Gastrocnemius medialis (tissue), 4 donors: ENCODE measurements at regions not wholly inside any gene's neighbourhood (a gene's known extent, or its start where the extent isn't known, plus 50 kb on each side); places are given as distances from the start of the nearest gene placed in this dataset.

Experiments used
- ATAC-seq, 2 donors: fragments of 150-250 bp; one replicate each; pipeline ENCODE4 v1.9.1; 2016
- DNase-seq, 2 donors: peaks; one replicate each; pipeline ENCODE4 v3.0.0-alpha.2; 2019
- H3K27ac ChIP-seq, 4 donors: fragments of 200-600 bp; sonication (generic); 1 replicate in 1 of 4; 2 replicates in 3 of 4; pipeline ENCODE4 v1.5.1; 2016 to 2018; ENCODE audit warnings: mild to moderate bottlenecking in 2 of 4, moderate library complexity in 1 of 4
- H3K27me3 ChIP-seq, 3 donors: fragments of 200-600 bp; sonication (generic) in 2 of 3; 1 replicate in 1 of 3; 2 replicates in 2 of 3; pipeline versions ENCODE4 v1.5.1 to v1.6.0; 2016 to 2019; ENCODE audit warnings: mild to moderate bottlenecking in 1 of 3, moderate library complexity in 1 of 3
- H3K36me3 ChIP-seq, 2 donors: fragments of 200-600 bp; sonication (generic) in 1 of 2; one replicate each; pipeline ENCODE4 v1.5.1; 2017 to 2018
- H3K4me1 ChIP-seq, 2 donors: fragments of 200-600 bp; sonication (generic) in 1 of 2; one replicate each; pipeline ENCODE4 v1.5.1; 2016 to 2017; ENCODE audit warnings: mild to moderate bottlenecking in 2 of 2
- H3K4me3 ChIP-seq, 4 donors: fragments of 200-600 bp; sonication (generic) in 3 of 4; 1 replicate in 1 of 4; 2 replicates in 3 of 4; pipeline ENCODE4 v1.5.1; 2016 to 2019; ENCODE audit warnings: mild to moderate bottlenecking in 2 of 4
- H3K9me3 ChIP-seq, 3 donors: fragments of 200-600 bp; sonication (generic) in 2 of 3; 1 replicate in 1 of 3; 2 replicates in 2 of 3; pipeline ENCODE4 v1.5.1; 2016 to 2019
- CTCF ChIP-seq, 5 experiments: fragments of 450-650 bp in 3 of 5; fragments of 200-600 bp in 2 of 5; sonication (generic) in 2 of 5; IDR thresholded peaks in 4 of 5; conservative IDR thresholded peaks in 1 of 5; 1 replicate in 4 of 5; 2 replicates in 1 of 5; pipeline ENCODE4 v1.5.1; 2016 to 2019; ENCODE audit warnings: antibody characterized with exemption in 5 of 5, mild to moderate bottlenecking in 3 of 5, moderate library complexity in 3 of 5
- POLR2A ChIP-seq, 2 donors: fragments of 450-650 bp; IDR thresholded peaks; one replicate each; pipeline ENCODE4 v1.6.1; 2017; ENCODE audit warnings: antibody characterized with exemption in 2 of 2, mild to moderate bottlenecking in 2 of 2, moderate library complexity in 2 of 2
- in situ Hi-C, 4 donors: fragments of 200-750 bp; cut with MboI; loops; one replicate each; pipeline versions ENCODE4 v1.15.0 to v1.8.0; 2017; ENCODE audit warnings: low sequenced_read_pairs in 4 of 4
- intact Hi-C: fragments of 100-400 bp; cut with DNase I; formaldehyde crosslinking; loops from one replicate; pipeline ENCODE4 v1.15.1; 2023; ENCODE audit warnings: low total_unique reads

DNA sequence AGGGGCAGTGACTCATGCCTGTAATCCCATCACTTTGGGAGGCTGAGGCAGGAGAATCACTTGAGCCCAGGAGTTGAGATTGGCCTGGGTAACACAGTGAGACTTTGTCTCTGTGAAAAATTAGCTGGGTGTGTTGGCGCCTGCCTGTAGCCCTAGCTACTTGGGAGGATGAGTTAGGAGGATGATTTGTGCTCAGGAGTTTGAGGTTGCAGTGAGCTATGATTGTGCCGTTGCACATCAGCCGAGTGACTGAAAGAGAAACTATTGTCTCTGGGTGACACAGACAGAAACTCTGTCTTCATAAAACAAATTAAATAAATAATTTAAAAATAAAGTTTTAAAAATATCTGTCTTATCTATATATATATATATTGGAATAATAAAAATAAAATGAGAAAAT lies 1844.6 kb upstream of the PIK3C3 start:
- TF ChIP-seq CTCF (IDR thresholded peaks at IDR 0.05 in 4 of 5, conservative IDR thresholded peaks at IDR 0.05 in 1 of 5) = no peak
- no peak for TF ChIP-seq POLR2A (IDR thresholded peaks at IDR 0.05)
- no peak overlapping the region for H3K27ac ChIP-seq
- DNase-seq = no peak
- no peaks in the 10 kb centered on the region for H3K9me3 ChIP-seq
- intact Hi-C loops (no loop called here), in situ Hi-C loops (loop anchor here in 1 of 4 donors (25.0 kb wide), 1 partner anchor 98 kb away; no protein-coding TSS in a partner anchor)
- H3K27me3 ChIP-seq = no peaks in the 10 kb centered on the region
- no peak overlapping the region for H3K4me3 ChIP-seq
- H3K36me3 ChIP-seq = no peaks in the 10 kb centered on the region
- no peak for ATAC-seq
- no peaks in the 10 kb centered on the region for H3K4me1 ChIP-seq

GRCh38 chr18:40109252-40110049 lies 1845.6 kb upstream of the PIK3C3 start:
- Histone ChIP-seq H3K9me3 (no peaks in the 10 kb centered on the region), H3K36me3 (no peaks in the 10 kb centered on the region), H3K27me3 (no peaks in the 10 kb centered on the region), H3K27ac (no peak overlapping the region), H3K4me1 (no peaks in the 10 kb centered on the region), H3K4me3 (no peak overlapping the region)
- TF ChIP-seq CTCF (IDR thresholded peaks at IDR 0.05 in 4 of 5, conservative IDR thresholded peaks at IDR 0.05 in 1 of 5) (no peak), POLR2A (IDR thresholded peaks at IDR 0.05) (no peak)
- no peak for DNase-seq
- intact Hi-C loops (no loop called here), in situ Hi-C loops (loop anchor here in 1 of 4 donors (25.0 kb wide), 1 partner anchor 97 kb away; no protein-coding TSS in a partner anchor)
- ATAC-seq = no peak

DNA sequence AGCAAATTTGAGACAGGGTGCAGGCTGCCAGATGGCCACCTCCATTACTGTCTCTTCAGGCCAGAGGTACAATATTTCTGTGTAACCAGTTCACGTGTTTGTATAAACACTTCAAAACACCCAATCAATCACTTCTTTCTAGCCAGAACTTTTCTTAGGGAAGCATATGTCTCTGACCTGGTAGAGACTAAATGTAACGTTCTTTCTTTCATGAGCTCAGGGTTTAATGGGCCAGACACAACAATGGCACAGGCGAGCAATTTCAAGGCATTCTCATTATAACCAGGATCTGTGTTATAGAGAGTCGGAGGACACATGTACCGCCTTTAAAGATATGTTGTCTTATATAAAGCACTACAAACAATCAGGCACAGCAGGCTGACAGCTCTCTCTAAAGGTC lies 1846.4 kb upstream of the PIK3C3 start:
- H3K27ac ChIP-seq = no peak overlapping the region
- intact Hi-C loops = no loop called here
- no peaks in the 10 kb centered on the region for H3K9me3 ChIP-seq
- ATAC-seq = no peak
- DNase-seq = no peak
- in situ Hi-C loops = loop anchor here in 1 of 4 donors (25.0 kb wide), 1 partner anchor 96 kb away; no protein-coding TSS in a partner anchor
- no peak overlapping the region for H3K4me3 ChIP-seq
- no peaks in the 10 kb centered on the region for H3K4me1 ChIP-seq
- H3K36me3 ChIP-seq = no peaks in the 10 kb centered on the region
- TF ChIP-seq CTCF (IDR thresholded peaks at IDR 0.05 in 4 of 5, conservative IDR thresholded peaks at IDR 0.05 in 1 of 5) = no peak
- TF ChIP-seq POLR2A (IDR thresholded peaks at IDR 0.05) = no peak
- no peaks in the 10 kb centered on the region for H3K27me3 ChIP-seq

GRCh38 chr18:40102903-40103302 lies 1852.1 kb upstream of the PIK3C3 start:
- ATAC-seq = no peak
- no peaks in the 10 kb centered on the region for H3K27me3 ChIP-seq
- no peak overlapping the region for H3K27ac ChIP-seq
- in situ Hi-C loops = loop anchor here in 1 of 4 donors (25.0 kb wide), 1 partner anchor 91 kb away; no protein-coding TSS in a partner anchor
- H3K36me3 ChIP-seq = no peaks in the 10 kb centered on the region
- intact Hi-C loops = no loop called here
- DNase-seq = no peak
- H3K9me3 ChIP-seq = no peaks in the 10 kb centered on the region
- H3K4me3 ChIP-seq = no peak overlapping the region
- no peaks in the 10 kb centered on the region for H3K4me1 ChIP-seq
- TF ChIP-seq POLR2A (IDR thresholded peaks at IDR 0.05) (no peak), CTCF (IDR thresholded peaks at IDR 0.05 in 4 of 5, conservative IDR thresholded peaks at IDR 0.05 in 1 of 5) (no peak)
